HepG2 (cell line): ENCODE measurements at regions not wholly inside any gene's neighbourhood (a gene's known extent, or its start where the extent isn't known, plus 50 kb on each side); places are given as distances from the start of the nearest gene placed in this dataset.

Experiments used
- AFF4 ChIP-seq: sonication (generic); formaldehyde crosslinking; IDR thresholded peaks from 2 replicates; pipeline ENCODE4 v1.4.0; 2020; ENCODE audit warnings: missing genetic modification reagents
- DPF2 ChIP-seq: sonication (generic); formaldehyde crosslinking; IDR thresholded peaks from 2 replicates; pipeline ENCODE4 v1.4.0; 2020; ENCODE audit warnings: mild to moderate bottlenecking, low read depth, missing genetic modification reagents, borderline replicate concordance
- FOXC1 ChIP-seq: sonication (generic); formaldehyde crosslinking; IDR thresholded peaks from 2 replicates; pipeline ENCODE4 v1.8.0; 2022; ENCODE audit warnings: mild to moderate bottlenecking, missing genetic modification reagents, borderline replicate concordance
- HNRNPL ChIP-seq: fragments of 200-400 bp; formaldehyde crosslinking; IDR thresholded peaks from 2 replicates; pipeline ENCODE4 v1.6.1; 2017; ENCODE audit warnings: mild to moderate bottlenecking, low read depth, low read length
- NCOA1 ChIP-seq: sonication (generic); formaldehyde crosslinking; IDR thresholded peaks from 2 replicates; pipeline ENCODE4 v1.9.0; 2021; ENCODE audit warnings: missing genetic modification reagents
- POLR2G ChIP-seq: fragments of 200-400 bp; formaldehyde crosslinking; IDR thresholded peaks from 2 replicates; pipeline ENCODE4 v1.6.1; 2018; ENCODE audit warnings: mild to moderate bottlenecking, low read depth, low read length, moderate library complexity
- RELA ChIP-seq: sonication (generic); formaldehyde crosslinking; IDR thresholded peaks from 2 replicates; pipeline ENCODE4 v1.4.0; 2020; ENCODE audit warnings: missing genetic modification reagents
- RXRA ChIP-seq: sonication (generic); formaldehyde crosslinking; IDR thresholded peaks from 2 replicates; pipeline ENCODE4 v1.5.1; 2020; ENCODE audit warnings: missing genetic modification reagents
- SMC3 ChIP-seq: IDR thresholded peaks from 2 replicates; pipeline ENCODE4 v1.6.1; 2011; ENCODE audit warnings: low read length, improper control_type of control experiment
- YEATS2 ChIP-seq: sonication (generic); formaldehyde crosslinking; IDR thresholded peaks from 2 replicates; pipeline ENCODE4 v1.4.0; 2020; ENCODE audit warnings: missing genetic modification reagents, borderline replicate concordance
- ZBTB39 ChIP-seq: sonication (generic); formaldehyde crosslinking; IDR thresholded peaks from 2 replicates; pipeline ENCODE4 v1.5.0; 2020; ENCODE audit warnings: missing genetic modification reagents
- ZBTB40 ChIP-seq, 2 experiments: fragments of 450-650 bp in 1 of 2; sonication (generic) in 1 of 2; formaldehyde crosslinking in 1 of 2; IDR thresholded peaks; 2 replicates each; pipeline versions ENCODE4 v1.6.1 to v1.8.0; 2016 to 2022; ENCODE audit warnings: antibody characterized with exemption in 1 of 2, mild to moderate bottlenecking in 1 of 2, missing genetic modification reagents in 1 of 2
- ZFP36L1 ChIP-seq: sonication (generic); formaldehyde crosslinking; IDR thresholded peaks from 2 replicates; pipeline ENCODE4 v1.8.0; 2022; ENCODE audit warnings: mild to moderate bottlenecking, missing genetic modification reagents, moderate library complexity
- ZNF124 ChIP-seq: sonication (generic); formaldehyde crosslinking; IDR thresholded peaks from 2 replicates; pipeline ENCODE4 v1.4.0; 2020; ENCODE audit warnings: missing genetic modification reagents

GRCh38 chr6:133034509-133035206 is 206.5 kb upstream of the EYA4 start (continued):
- TF ChIP-seq AFF4 (CRISPR knock-in tag) (peak; percentile 63; the same call in 1 of the 2 replicates), RXRA (CRISPR knock-in tag) (no peak; the same call in 1 of the 2 replicates), ZFP36L1 (no peak), RELA (CRISPR knock-in tag) (no peak), YEATS2 (CRISPR knock-in tag) (no peak), NCOA1 (CRISPR knock-in tag) (no peak), ZBTB39 (CRISPR knock-in tag) (peak; percentile 95), POLR2G (peak; percentile 47; the same call in 1 of the 2 replicates), HNRNPL (no peak), ZBTB40 (IDR thresholded peaks at IDR 0.05) (no peak), ZBTB40 (CRISPR knock-in tag; IDR thresholded peaks at IDR 0.05) (no peak; the same call in 1 of the 2 replicates), DPF2 (CRISPR knock-in tag) (peak; percentile 77), SMC3 (no peak), FOXC1 (CRISPR knock-in tag) (no peak), ZNF124 (CRISPR knock-in tag) (peak; percentile 35; the same call in 1 of the 2 replicates)
